Astrocyte (in vitro differentiated cells and primary cell): ENCODE measurements at regions not wholly inside any gene's neighbourhood (a gene's known extent, or its start where the extent isn't known, plus 50 kb on each side); places are given as distances from the start of the nearest gene placed in this dataset.

Source experiments
- DNase-seq: peaks from one replicate; pipeline ENCODE4 v3.0.0-alpha.2; 2010; ENCODE audit warnings: low read depth
- FAIRE-seq: peaks from 2 replicates; lab custom pipeline; 2011; peaks lifted over from hg19 to GRCh38; lab: Jason Lieb, UNC
- H2AFZ ChIP-seq: 2 replicates; pipeline ENCODE4 v1.6.0; 2012; ENCODE audit warnings: low read depth, low read length, inconsistent platforms
- H3K27ac ChIP-seq: 2 replicates; pipeline ENCODE4 v1.5.1; 2011; ENCODE audit warnings: low read depth, low read length, inconsistent platforms
- H3K27me3 ChIP-seq: 2 replicates; pipeline ENCODE4 v1.6.0; 2011; ENCODE audit warnings: low read length, inconsistent platforms; ENCODE audit not compliant: insufficient read depth
- H3K36me3 ChIP-seq: 2 replicates; pipeline ENCODE4 v1.5.1; 2011; ENCODE audit warnings: low read length, inconsistent platforms; ENCODE audit not compliant: insufficient read depth
- H3K4me1 ChIP-seq: 2 replicates; pipeline ENCODE4 v1.5.1; 2011; ENCODE audit warnings: low read length, inconsistent platforms; ENCODE audit not compliant: insufficient read depth
- H3K4me2 ChIP-seq: 2 replicates; pipeline ENCODE4 v1.6.0; 2012; ENCODE audit warnings: low read length, inconsistent platforms
- H3K4me3 ChIP-seq: 2 replicates; pipeline ENCODE4 v1.5.1; 2011; ENCODE audit warnings: low read depth, mild to moderate bottlenecking, low read length, inconsistent platforms; ENCODE audit not compliant: insufficient read depth
- H3K79me2 ChIP-seq: 2 replicates; pipeline ENCODE4 v1.6.0; 2012; ENCODE audit warnings: mild to moderate bottlenecking, low read length, inconsistent platforms; ENCODE audit not compliant: insufficient read depth
- H3K9ac ChIP-seq: 2 replicates; pipeline ENCODE4 v1.6.0; 2012; ENCODE audit warnings: mild to moderate bottlenecking, low read length, inconsistent platforms
- H3K9me3 ChIP-seq: 2 replicates; pipeline ENCODE4 v1.5.1; 2012; ENCODE audit warnings: low read depth, mild to moderate bottlenecking, low read length, inconsistent platforms; ENCODE audit not compliant: insufficient read depth
- H4K20me1 ChIP-seq: 2 replicates; pipeline ENCODE4 v1.6.0; 2012; ENCODE audit warnings: low read length, inconsistent platforms; ENCODE audit not compliant: insufficient read depth
- H3K27ac Mint-ChIP-seq: one replicate; pipeline ENCODE4 v1.8.0; 2021; ENCODE audit warnings: mild to moderate bottlenecking, mixed read lengths; ENCODE audit not compliant: unreplicated experiment
- H3K27me3 Mint-ChIP-seq: one replicate; pipeline ENCODE4 v1.8.0; 2021; ENCODE audit warnings: low read depth, mixed read lengths; ENCODE audit not compliant: unreplicated experiment
- H3K36me3 Mint-ChIP-seq: one replicate; pipeline ENCODE4 v1.8.0; 2021; ENCODE audit warnings: low read depth, mixed read lengths; ENCODE audit not compliant: unreplicated experiment
- H3K4me1 Mint-ChIP-seq: one replicate; pipeline ENCODE4 v1.8.0; 2021; ENCODE audit warnings: low read depth, mixed read lengths; ENCODE audit not compliant: unreplicated experiment
- H3K4me3 Mint-ChIP-seq: one replicate; pipeline ENCODE4 v1.8.0; 2021; ENCODE audit warnings: mild to moderate bottlenecking, moderate library complexity, mixed read lengths; ENCODE audit not compliant: unreplicated experiment
- H3K9me3 Mint-ChIP-seq: one replicate; pipeline ENCODE4 v1.8.0; 2021; ENCODE audit warnings: mild to moderate bottlenecking, mixed read lengths; ENCODE audit not compliant: unreplicated experiment
- EZH2 ChIP-seq: IDR thresholded peaks from 2 replicates; pipeline ENCODE4 v1.6.1; 2012; ENCODE audit warnings: mild to moderate bottlenecking, low read length, inconsistent platforms; ENCODE audit not compliant: insufficient read depth
- TF ChIP-seq, protein P1 (sequence below): IDR thresholded peaks from 2 replicates; pipeline ENCODE4 v1.5.1; 2011; ENCODE audit warnings: low read depth, mild to moderate bottlenecking, inconsistent platforms, low read length, moderate library complexity; ENCODE audit not compliant: insufficient read depth

DNA sequence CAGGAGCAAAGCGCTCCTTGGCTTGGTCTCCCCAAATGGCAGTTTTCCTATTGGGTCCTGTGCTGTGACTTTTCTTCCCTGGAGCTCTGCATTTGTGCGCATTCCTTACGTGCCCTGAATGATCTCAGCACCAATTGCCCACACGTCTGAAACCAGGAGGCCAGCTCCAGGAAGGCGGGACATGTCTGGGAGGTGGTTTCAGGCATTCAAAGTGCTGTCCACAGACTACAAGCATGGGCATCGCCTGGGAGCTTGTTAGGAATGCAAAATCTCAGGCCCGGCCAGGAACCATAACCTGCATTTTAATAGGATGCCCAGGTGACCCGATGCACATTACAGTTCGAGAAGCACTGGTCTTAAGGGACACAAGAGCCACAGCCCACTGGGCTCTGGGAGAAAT, 239.6 kb downstream of the ANKRD60 start:
- Mint-ChIP-seq H3K36me3 (no peaks in the 10 kb centered on the region), H3K4me1 (peaks cover 15% of the 10 kb centered on the region), H3K27ac (no peak overlapping the region), H3K4me3 (no peak overlapping the region), H3K9me3 (no peaks in the 10 kb centered on the region), H3K27me3 (peaks cover 16% of the 10 kb centered on the region)
- Histone ChIP-seq H3K27ac (no peak overlapping the region), H4K20me1 (no peaks in the 10 kb centered on the region), H3K4me3 (no peak overlapping the region), H3K36me3 (no peaks in the 10 kb centered on the region), H3K4me1 (peaks cover 17% of the 10 kb centered on the region), H2AFZ (no peak overlapping the region), H3K4me2 (no peak overlapping the region), H3K27me3 (no peaks in the 10 kb centered on the region), H3K9me3 (no peaks in the 10 kb centered on the region), H3K79me2 (no peaks in the 10 kb centered on the region), H3K9ac (no peak overlapping the region)
- DNase-seq (no peak), FAIRE-seq (no peak)
- no peak for TF ChIP-seq EZH2
- TF ChIP-seq, protein P1, sequence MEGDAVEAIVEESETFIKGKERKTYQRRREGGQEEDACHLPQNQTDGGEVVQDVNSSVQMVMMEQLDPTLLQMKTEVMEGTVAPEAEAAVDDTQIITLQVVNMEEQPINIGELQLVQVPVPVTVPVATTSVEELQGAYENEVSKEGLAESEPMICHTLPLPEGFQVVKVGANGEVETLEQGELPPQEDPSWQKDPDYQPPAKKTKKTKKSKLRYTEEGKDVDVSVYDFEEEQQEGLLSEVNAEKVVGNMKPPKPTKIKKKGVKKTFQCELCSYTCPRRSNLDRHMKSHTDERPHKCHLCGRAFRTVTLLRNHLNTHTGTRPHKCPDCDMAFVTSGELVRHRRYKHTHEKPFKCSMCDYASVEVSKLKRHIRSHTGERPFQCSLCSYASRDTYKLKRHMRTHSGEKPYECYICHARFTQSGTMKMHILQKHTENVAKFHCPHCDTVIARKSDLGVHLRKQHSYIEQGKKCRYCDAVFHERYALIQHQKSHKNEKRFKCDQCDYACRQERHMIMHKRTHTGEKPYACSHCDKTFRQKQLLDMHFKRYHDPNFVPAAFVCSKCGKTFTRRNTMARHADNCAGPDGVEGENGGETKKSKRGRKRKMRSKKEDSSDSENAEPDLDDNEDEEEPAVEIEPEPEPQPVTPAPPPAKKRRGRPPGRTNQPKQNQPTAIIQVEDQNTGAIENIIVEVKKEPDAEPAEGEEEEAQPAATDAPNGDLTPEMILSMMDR = no peak

DNA sequence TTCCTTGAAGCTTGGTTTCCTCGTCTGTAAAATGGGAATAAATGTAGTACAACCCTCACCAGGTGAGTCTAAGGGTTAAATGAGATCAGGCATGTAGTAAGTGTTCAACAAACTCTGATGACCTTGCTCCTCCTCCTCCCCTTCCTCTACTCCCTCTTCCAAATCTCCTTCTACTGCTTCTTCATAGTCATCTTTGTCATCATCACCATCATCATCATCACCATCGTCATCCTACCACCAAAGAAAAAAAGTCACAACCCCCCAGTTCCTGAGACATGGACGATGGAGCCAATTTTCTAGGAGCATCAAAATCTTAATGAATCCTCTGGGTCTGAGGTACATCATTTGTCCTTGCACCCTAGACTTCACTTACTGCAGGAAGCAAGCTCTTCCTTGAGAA, 240.0 kb downstream of the ANKRD60 start:
- H2AFZ ChIP-seq = no peak overlapping the region
- DNase-seq (no peak), FAIRE-seq (no peak)
- H3K4me2 ChIP-seq = no peak overlapping the region
- H3K4me1 ChIP-seq = peaks cover 17% of the 10 kb centered on the region
- no peak overlapping the region for H3K4me3 ChIP-seq
- Mint-ChIP-seq H3K36me3 (no peaks in the 10 kb centered on the region), H3K4me1 (peaks cover 11% of the 10 kb centered on the region), H3K4me3 (no peak overlapping the region), H3K9me3 (no peaks in the 10 kb centered on the region), H3K27me3 (peaks cover 13% of the 10 kb centered on the region), H3K27ac (no peak overlapping the region)
- no peaks in the 10 kb centered on the region for H3K79me2 ChIP-seq
- no peak for TF ChIP-seq EZH2
- TF ChIP-seq, protein P1 = no peak
- H4K20me1 ChIP-seq = no peaks in the 10 kb centered on the region
- no peaks in the 10 kb centered on the region for H3K9me3 ChIP-seq
- H3K27ac ChIP-seq = no peak overlapping the region
- no peak overlapping the region for H3K9ac ChIP-seq
- H3K27me3 ChIP-seq = no peaks in the 10 kb centered on the region
- no peaks in the 10 kb centered on the region for H3K36me3 ChIP-seq

DNA sequence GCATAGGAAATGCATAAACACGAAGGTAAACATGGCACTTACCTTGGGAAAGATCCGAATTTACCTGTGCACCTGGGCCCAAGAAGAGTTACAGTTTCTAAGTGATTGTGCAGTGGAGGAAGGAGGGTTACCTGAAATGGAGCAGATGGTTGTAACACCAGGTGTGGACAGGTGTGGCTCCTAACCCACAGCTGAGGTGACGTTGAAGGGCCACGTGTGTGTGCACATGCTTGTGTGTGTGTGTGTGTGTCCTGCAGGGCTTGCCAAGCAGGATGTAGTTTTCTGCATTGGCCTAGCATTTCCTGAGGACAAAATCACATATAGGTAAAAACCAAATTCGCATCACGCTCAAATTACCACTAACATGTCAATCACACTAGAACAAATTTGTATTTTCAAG, 240.8 kb downstream of the ANKRD60 start:
- no peak overlapping the region for H3K4me2 ChIP-seq
- no peak overlapping the region for H3K4me3 ChIP-seq
- H3K9ac ChIP-seq = no peak overlapping the region
- Mint-ChIP-seq H3K9me3 (no peaks in the 10 kb centered on the region), H3K36me3 (no peaks in the 10 kb centered on the region), H3K4me1 (peaks cover 11% of the 10 kb centered on the region), H3K27ac (no peak overlapping the region), H3K4me3 (no peak overlapping the region), H3K27me3 (peaks cover 17% of the 10 kb centered on the region)
- no peak overlapping the region for H3K27ac ChIP-seq
- FAIRE-seq (no peak), DNase-seq (no peak)
- peaks cover 17% of the 10 kb centered on the region for H3K4me1 ChIP-seq
- H4K20me1 ChIP-seq = no peaks in the 10 kb centered on the region
- no peaks in the 10 kb centered on the region for H3K9me3 ChIP-seq
- no peaks in the 10 kb centered on the region for H3K27me3 ChIP-seq
- no peaks in the 10 kb centered on the region for H3K36me3 ChIP-seq
- H2AFZ ChIP-seq = no peak overlapping the region
- H3K79me2 ChIP-seq = no peaks in the 10 kb centered on the region
- TF ChIP-seq, protein P1 = no peak
- TF ChIP-seq EZH2 = no peak
